H9 (cell line): ENCODE measurements at regions not wholly inside any gene's neighbourhood (a gene's known extent, or its start where the extent isn't known, plus 50 kb on each side); places are given as distances from the start of the nearest gene placed in this dataset.

Source experiments
- DNase-seq: peaks from one replicate; pipeline ENCODE4 v3.0.0-alpha.2; 2017
- H2AFZ ChIP-seq: one replicate; pipeline ENCODE4 v1.6.1; 2013; ENCODE audit warnings: mild to moderate bottlenecking, low read length, control low read depth, moderate library complexity
- H2AK5ac ChIP-seq: 2 replicates; pipeline ENCODE4 v1.6.1; 2013; ENCODE audit warnings: low read length, control low read depth, mixed read lengths; ENCODE audit not compliant: insufficient read length
- H2BK120ac ChIP-seq: one replicate; pipeline ENCODE4 v1.6.1; 2013; ENCODE audit warnings: low read depth, mild to moderate bottlenecking, low read length, control low read depth, inconsistent platforms; ENCODE audit not compliant: poor library complexity, severe bottlenecking
- H2BK12ac ChIP-seq: 2 replicates; pipeline ENCODE4 v1.6.1; 2013; ENCODE audit warnings: low read length, control low read depth, mixed read lengths, low read depth; ENCODE audit not compliant: insufficient read length
- H2BK15ac ChIP-seq: 2 replicates; pipeline ENCODE4 v1.6.1; 2013; ENCODE audit warnings: low read depth, low read length, control low read depth
- H2BK20ac ChIP-seq: one replicate; pipeline ENCODE4 v1.6.1; 2013; ENCODE audit warnings: low read depth, mild to moderate bottlenecking, low read length, control low read depth, inconsistent platforms; ENCODE audit not compliant: poor library complexity, severe bottlenecking
- H2BK5ac ChIP-seq: 2 replicates; pipeline ENCODE4 v1.6.1; 2013; ENCODE audit warnings: low read length, control low read depth, mixed read lengths; ENCODE audit not compliant: insufficient read length
- H3K14ac ChIP-seq: 2 replicates; pipeline ENCODE4 v1.6.1; 2013; ENCODE audit warnings: low read length, control low read depth; ENCODE audit not compliant: insufficient read depth
- H3K18ac ChIP-seq: 2 replicates; pipeline ENCODE4 v1.6.1; 2013; ENCODE audit warnings: low read depth, mild to moderate bottlenecking, mixed read lengths, low read length, control low read depth; ENCODE audit not compliant: insufficient read length
- H3K23ac ChIP-seq: 2 replicates; pipeline ENCODE4 v1.6.1; 2013; ENCODE audit warnings: low read length, control low read depth, mixed read lengths, low read depth; ENCODE audit not compliant: insufficient read length
- H3K23me2 ChIP-seq: 2 replicates; pipeline ENCODE4 v1.6.1; 2013; ENCODE audit warnings: low read depth, mild to moderate bottlenecking, mixed read lengths, low read length, control low read depth; ENCODE audit not compliant: insufficient read length, poor library complexity, severe bottlenecking
- H3K27ac ChIP-seq: 2 replicates; pipeline ENCODE4 v1.5.1; 2013; ENCODE audit warnings: low read length, control low read depth, mixed read lengths, low read depth; ENCODE audit not compliant: insufficient read length
- H3K27me3 ChIP-seq: 2 replicates; pipeline ENCODE4 v1.6.1; 2013; ENCODE audit warnings: low read length, control low read depth, inconsistent platforms; ENCODE audit not compliant: insufficient read depth
- H3K4ac ChIP-seq: 2 replicates; pipeline ENCODE4 v1.6.1; 2013; ENCODE audit warnings: low read depth, mild to moderate bottlenecking, control low read depth, inconsistent platforms, low read length, moderate library complexity
- H3K4me1 ChIP-seq: 2 replicates; pipeline ENCODE4 v1.6.1; 2013; ENCODE audit warnings: low read length, control low read depth, inconsistent platforms; ENCODE audit not compliant: insufficient read depth
- H3K4me2 ChIP-seq: 2 replicates; pipeline ENCODE4 v1.6.1; 2013; ENCODE audit warnings: low read length, control low read depth, mixed read lengths; ENCODE audit not compliant: insufficient read length, insufficient read depth
- H3K56ac ChIP-seq: 2 replicates; pipeline ENCODE4 v1.6.1; 2013; ENCODE audit warnings: low read depth, mild to moderate bottlenecking, mixed read lengths, low read length, control low read depth; ENCODE audit not compliant: insufficient read length
- H3K79me1 ChIP-seq: 2 replicates; pipeline ENCODE4 v1.6.1; 2013; ENCODE audit warnings: low read depth, mild to moderate bottlenecking, moderate library complexity, low read length, control low read depth, inconsistent platforms; ENCODE audit not compliant: insufficient read depth, poor library complexity, severe bottlenecking
- H3K79me2 ChIP-seq: 2 replicates; pipeline ENCODE4 v1.6.1; 2013; ENCODE audit warnings: low read length, control low read depth, inconsistent platforms; ENCODE audit not compliant: insufficient read depth
- H3K9ac ChIP-seq: 2 replicates; pipeline ENCODE4 v1.6.1; 2013; ENCODE audit warnings: low read length, control low read depth, mixed read lengths; ENCODE audit not compliant: insufficient read length; ENCODE audit errors: extremely low read depth
- H3K9me3 ChIP-seq: one replicate; pipeline ENCODE4 v1.6.1; 2013; ENCODE audit warnings: low read depth, low read length, inconsistent platforms; ENCODE audit not compliant: control insufficient read depth
- H3T11ph ChIP-seq: one replicate; pipeline ENCODE4 v1.6.1; 2013; ENCODE audit warnings: mild to moderate bottlenecking, low read length, control low read depth, inconsistent platforms
- H4K20me1 ChIP-seq: one replicate; pipeline ENCODE4 v1.6.1; 2013; ENCODE audit not compliant: control insufficient read depth, insufficient read length, insufficient read depth
- H4K5ac ChIP-seq: 2 replicates; pipeline ENCODE4 v1.6.1; 2013; ENCODE audit warnings: low read depth, mild to moderate bottlenecking, mixed read lengths, low read length, control low read depth; ENCODE audit not compliant: insufficient read length
- H4K8ac ChIP-seq: replicated peaks from 2 replicates; pipeline ENCODE4 v1.6.1; 2013; ENCODE audit warnings: low read length, control low read depth, mixed read lengths, low read depth; ENCODE audit not compliant: insufficient read length
- H4K91ac ChIP-seq: 2 replicates; pipeline ENCODE4 v1.6.1; 2013; ENCODE audit warnings: low read depth, mild to moderate bottlenecking, moderate library complexity, mixed read lengths, low read length, control low read depth; ENCODE audit not compliant: insufficient read length
- H3K27ac Mint-ChIP-seq, 3 experiments: 2 replicates in 2 of 3; 3 replicates in 1 of 3; pipeline ENCODE4 v1.8.0; 2020 to 2021; ENCODE audit warnings: mixed read lengths in 3 of 3, mild to moderate bottlenecking in 1 of 3, moderate library complexity in 1 of 3
- H3K27me3 Mint-ChIP-seq: 2 replicates; pipeline ENCODE4 v1.8.0; 2021; ENCODE audit warnings: low read depth, mild to moderate bottlenecking, moderate library complexity, mixed read lengths
- H3K36me3 Mint-ChIP-seq, 3 experiments: 2 replicates in 2 of 3; 3 replicates in 1 of 3; pipeline ENCODE4 v1.8.0; 2020 to 2021; ENCODE audit warnings: low read depth in 3 of 3, mixed read lengths in 3 of 3; ENCODE audit not compliant: insufficient read depth in 1 of 3
- H3K4me1 Mint-ChIP-seq, 2 experiments: 2 replicates each; pipeline ENCODE4 v1.8.0; 2020; ENCODE audit warnings: mixed read lengths in 2 of 2
- H3K4me3 Mint-ChIP-seq, 2 experiments: 2 replicates in 1 of 2; 3 replicates in 1 of 2; pipeline ENCODE4 v1.8.0; 2020 to 2021; ENCODE audit warnings: mild to moderate bottlenecking in 2 of 2, mixed read lengths in 2 of 2, moderate library complexity in 1 of 2
- H3K9me3 Mint-ChIP-seq, 2 experiments: 2 replicates in 1 of 2; 3 replicates in 1 of 2; pipeline ENCODE4 v1.8.0; 2020; ENCODE audit warnings: mild to moderate bottlenecking in 2 of 2, mixed read lengths in 2 of 2, moderate library complexity in 1 of 2
- CTCF ChIP-seq: fragments of 200-600 bp; sonication (generic); conservative IDR thresholded peaks from 3 replicates; pipeline ENCODE4 v1.8.0; 2021; ENCODE audit warnings: antibody characterized with exemption, mild to moderate bottlenecking
- WGBS: extraction: QIAGEN DNeasy Blood & Tissue Kit; methylation state at CpG from one replicate; pipeline ENCODE4 v1.1.7; 2013; ENCODE audit warnings: missing lambda C conversion rate, low lambda C conversion rate, mixed read lengths; ENCODE audit not compliant: insufficient read length; ENCODE audit errors: extremely low coverage; 5-methylcytosine and 5-hydroxymethylcytosine counted together

- peaks cover 0 to 2% (median 0%) of the 10 kb centered on the region in 3 experiments; a peak in 1 of 7 replicates for H3K36me3 Mint-ChIP-seq
- Histone ChIP-seq H3K27ac (no peak overlapping the region), H4K5ac (no peak overlapping the region), H4K20me1 (no peaks in the 10 kb centered on the region), H4K8ac (no peak overlapping the region), H3K56ac (no peak overlapping the region), H2BK12ac (no peak overlapping the region), H3T11ph (no peak overlapping the region), H2BK120ac (no peak overlapping the region), H3K27me3 (no peaks in the 10 kb centered on the region), H2AFZ (no peak overlapping the region), H3K9me3 (no peaks in the 10 kb centered on the region), H2BK20ac (no peak overlapping the region), H3K4me1 (no peaks in the 10 kb centered on the region), H4K91ac (no peak overlapping the region), H3K4ac (no peak overlapping the region), H3K79me1 (no peaks in the 10 kb centered on the region), H3K23me2 (no peaks in the 10 kb centered on the region), H3K14ac (no peak overlapping the region), H2BK15ac (no peak overlapping the region), H2BK5ac (no peak overlapping the region), H3K23ac (no peak overlapping the region), H3K4me2 (no peak overlapping the region), H3K79me2 (no peaks in the 10 kb centered on the region), H3K18ac (no peak overlapping the region), H2AK5ac (no peak overlapping the region), H3K9ac (no peak overlapping the region)
- H3K27ac Mint-ChIP-seq = no peak overlapping the region
- no peak overlapping the region for H3K4me3 Mint-ChIP-seq
- no peak for DNase-seq
- peaks cover 16% of the 10 kb centered on the region for H3K27me3 Mint-ChIP-seq
- TF ChIP-seq CTCF = no peak
- peaks cover 2 to 6% of the 10 kb centered on the region in 2 experiments; a peak in 2 of 5 replicates for H3K9me3 Mint-ChIP-seq
- H3K4me1 Mint-ChIP-seq = peaks cover 4 to 8% of the 10 kb centered on the region in 2 experiments; a peak in 3 of 4 replicates
- no CpG with 5 or more reads among the region's 3 CpGs for WGBS
Measured at GRCh38 chr5:174489215-174489614, 235.2 kb upstream of the MSX2 start.
